Hepatocyte (in vitro differentiated cells): ENCODE measurements at regions not wholly inside any gene's neighbourhood (a gene's known extent, or its start where the extent isn't known, plus 50 kb on each side); places are given as distances from the start of the nearest gene placed in this dataset.

Experiments used
- DNase-seq: peaks from one replicate; pipeline ENCODE4 v3.0.0-alpha.2; 2016; ENCODE audit warnings: low spot score
- H2AFZ ChIP-seq: fragments of 200-600 bp; sonication (generic); 2 replicates; pipeline ENCODE4 v1.6.0; 2016; ENCODE audit warnings: antibody characterized with exemption, mild to moderate bottlenecking
- H3K27ac ChIP-seq: fragments of 200-600 bp; sonication (generic); 2 replicates; pipeline ENCODE4 v1.5.1; 2016; ENCODE audit warnings: mild to moderate bottlenecking
- H3K27me3 ChIP-seq: fragments of 200-600 bp; sonication (generic); 2 replicates; pipeline ENCODE4 v1.6.1; 2016
- H3K36me3 ChIP-seq: fragments of 200-600 bp; sonication (generic); replicated peaks from 2 replicates; pipeline ENCODE4 v1.5.1; 2016; ENCODE audit warnings: low read depth; ENCODE audit not compliant: insufficient read depth
- H3K4me1 ChIP-seq: fragments of 200-600 bp; sonication (generic); 2 replicates; pipeline ENCODE4 v1.5.1; 2016; ENCODE audit warnings: mild to moderate bottlenecking, moderate library complexity; ENCODE audit not compliant: insufficient read depth
- H3K4me2 ChIP-seq: fragments of 200-600 bp; sonication (generic); 2 replicates; pipeline ENCODE4 v1.6.0; 2016
- H3K4me3 ChIP-seq: fragments of 200-600 bp; sonication (generic); 2 replicates; pipeline ENCODE4 v1.5.1; 2016; ENCODE audit warnings: mild to moderate bottlenecking
- H3K79me2 ChIP-seq: fragments of 200-600 bp; sonication (generic); 2 replicates; pipeline ENCODE4 v1.6.0; 2017; ENCODE audit warnings: mild to moderate bottlenecking
- H3K9me2 ChIP-seq: fragments of 200-600 bp; sonication (generic); replicated peaks from 2 replicates; pipeline ENCODE4 v1.6.0; 2017; ENCODE audit warnings: mild to moderate bottlenecking; ENCODE audit not compliant: insufficient read depth
- H3K9me3 ChIP-seq: fragments of 200-600 bp; sonication (generic); 2 replicates; pipeline ENCODE4 v1.5.1; 2016; ENCODE audit warnings: low read depth, mild to moderate bottlenecking
- H4K20me1 ChIP-seq: fragments of 200-600 bp; sonication (generic); 2 replicates; pipeline ENCODE4 v1.6.0; 2016; ENCODE audit warnings: mild to moderate bottlenecking; ENCODE audit not compliant: insufficient read depth, poor library complexity, severe bottlenecking
- CTCF ChIP-seq: fragments of 200-600 bp; sonication (generic); IDR thresholded peaks from 2 replicates; pipeline ENCODE4 v1.5.1; 2016; ENCODE audit warnings: antibody characterized with exemption, mild to moderate bottlenecking; ENCODE audit not compliant: poor library complexity
- EZH2 ChIP-seq: fragments of 200-600 bp; sonication (generic); IDR thresholded peaks from 2 replicates; pipeline ENCODE4 v1.6.1; 2016; ENCODE audit warnings: antibody characterized with exemption, mild to moderate bottlenecking, borderline replicate concordance
- EZH2phosphoT487 ChIP-seq: fragments of 200-600 bp; sonication (generic); IDR thresholded peaks from one replicate; pipeline ENCODE4 v1.6.1; 2018; ENCODE audit warnings: antibody characterized with exemption, mild to moderate bottlenecking, low read depth, moderate library complexity; ENCODE audit not compliant: unreplicated experiment, severe bottlenecking
- WGBS: methylation state at CpG from one replicate; pipeline ENCODE4 v1.1.6; 2016; ENCODE audit warnings: low lambda C conversion rate; ENCODE audit errors: missing lambda C conversion rate; 5-methylcytosine and 5-hydroxymethylcytosine counted together

GRCh38 chrX:99305573-99305972 lies 1104.5 kb downstream of the PCDH19 start:
- H3K9me2 ChIP-seq, result no peaks in the 10 kb centered on the region
- no peaks in the 10 kb centered on the region for H3K9me3 ChIP-seq
- H3K27me3 ChIP-seq, result no peaks in the 10 kb centered on the region
- no peak overlapping the region for H2AFZ ChIP-seq
- no peak overlapping the region for H3K4me2 ChIP-seq
- H3K27ac ChIP-seq, result no peak overlapping the region
- 79% methylated on average over 3 of the region's 3 CpGs for WGBS
- no peak overlapping the region for H3K4me3 ChIP-seq
- H4K20me1 ChIP-seq, result no peaks in the 10 kb centered on the region
- no peaks in the 10 kb centered on the region for H3K4me1 ChIP-seq
- H3K36me3 ChIP-seq, result no peaks in the 10 kb centered on the region
- H3K79me2 ChIP-seq, result no peaks in the 10 kb centered on the region
- TF ChIP-seq CTCF (no peak), EZH2 (no peak), EZH2phosphoT487 (no peak)
- no peak for DNase-seq

GRCh38 chrX:99301990-99302389 lies 1108.1 kb downstream of the PCDH19 start:
- DNase-seq, result peak; percentile 22
- Histone ChIP-seq H3K36me3 (no peaks in the 10 kb centered on the region), H3K9me2 (no peaks in the 10 kb centered on the region), H3K4me2 (no peak overlapping the region), H4K20me1 (no peaks in the 10 kb centered on the region), H3K4me1 (no peaks in the 10 kb centered on the region), H3K79me2 (no peaks in the 10 kb centered on the region), H2AFZ (no peak overlapping the region), H3K9me3 (no peaks in the 10 kb centered on the region), H3K27ac (no peak overlapping the region), H3K4me3 (no peak overlapping the region), H3K27me3 (no peaks in the 10 kb centered on the region)
- 20% methylated on average over 2 of the region's 2 CpGs for WGBS
- no peak for TF ChIP-seq EZH2phosphoT487
- TF ChIP-seq CTCF, result peak; percentile 35
- TF ChIP-seq EZH2, result no peak

DNA sequence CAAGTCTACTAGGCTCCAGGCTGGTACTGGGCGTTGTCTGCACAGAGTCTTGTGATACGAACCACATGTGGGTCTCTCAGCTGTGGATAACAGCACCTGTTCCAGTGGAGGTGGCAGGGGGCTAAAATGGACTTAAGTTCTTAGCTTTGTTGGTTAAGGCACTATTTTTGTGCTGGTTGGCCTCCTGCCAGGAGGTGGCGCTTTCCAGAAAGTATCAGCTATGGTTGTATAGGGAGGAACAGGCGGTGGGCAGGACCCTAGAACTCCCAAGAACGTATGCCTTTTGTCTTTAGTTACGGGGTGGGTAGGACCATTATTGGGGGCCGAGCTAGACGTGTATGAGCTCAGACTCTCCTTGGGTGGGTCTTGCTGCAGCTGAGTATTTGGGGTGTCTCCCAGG lies 1138.4 kb downstream of the PCDH19 start:
- Histone ChIP-seq H3K27ac (no peak overlapping the region), H3K4me1 (no peaks in the 10 kb centered on the region), H3K9me2 (no peaks in the 10 kb centered on the region), H3K36me3 (no peaks in the 10 kb centered on the region), H2AFZ (no peak overlapping the region), H3K79me2 (no peaks in the 10 kb centered on the region), H4K20me1 (no peaks in the 10 kb centered on the region), H3K9me3 (no peaks in the 10 kb centered on the region), H3K27me3 (no peaks in the 10 kb centered on the region), H3K4me2 (no peak overlapping the region), H3K4me3 (no peak overlapping the region)
- TF ChIP-seq CTCF (no peak), EZH2phosphoT487 (no peak), EZH2 (no peak)
- no peak for DNase-seq
- WGBS, result 87% methylated on average over 8 of the region's 8 CpGs

GRCh38 chrX:99266255-99266654 lies 1143.8 kb downstream of the PCDH19 start:
- H3K9me3 ChIP-seq, result no peaks in the 10 kb centered on the region
- no peaks in the 10 kb centered on the region for H3K9me2 ChIP-seq
- no peak overlapping the region for H3K4me2 ChIP-seq
- no peaks in the 10 kb centered on the region for H3K4me1 ChIP-seq
- TF ChIP-seq EZH2phosphoT487, result no peak
- TF ChIP-seq EZH2, result no peak
- no peak for TF ChIP-seq CTCF
- H3K4me3 ChIP-seq, result no peak overlapping the region
- no peak for DNase-seq
- 73% methylated on average over 2 of the region's 2 CpGs for WGBS
- no peaks in the 10 kb centered on the region for H3K36me3 ChIP-seq
- H2AFZ ChIP-seq, result no peak overlapping the region
- H3K27me3 ChIP-seq, result no peaks in the 10 kb centered on the region
- H4K20me1 ChIP-seq, result no peaks in the 10 kb centered on the region
- no peak overlapping the region for H3K27ac ChIP-seq
- no peaks in the 10 kb centered on the region for H3K79me2 ChIP-seq
